Ovary (tissue), 7 donors: ENCODE measurements at regions not wholly inside any gene's neighbourhood (a gene's known extent, or its start where the extent isn't known, plus 50 kb on each side); places are given as distances from the start of the nearest gene placed in this dataset.

Experiments used
- DNase-seq, 5 donors: peaks; one replicate each; pipeline ENCODE4 v3.0.0-alpha.2; 2019 to 2020
- H3K27ac ChIP-seq, 2 donors: fragments of 200-600 bp; one replicate each; pipeline versions ENCODE4 v1.5.1 to v1.8.0; 2019 to 2022
- H3K27me3 ChIP-seq: fragments of 200-600 bp; one replicate; pipeline ENCODE4 v1.8.0; 2022
- H3K36me3 ChIP-seq: fragments of 200-600 bp; sonication (generic); one replicate; pipeline ENCODE4 v1.5.1; 2019
- H3K4me1 ChIP-seq: one replicate; pipeline ENCODE4 v1.8.1; 2013; ENCODE audit warnings: mild to moderate bottlenecking, moderate library complexity; ENCODE audit not compliant: insufficient read depth
- H3K4me3 ChIP-seq: fragments of 200-600 bp; sonication (generic); one replicate; pipeline ENCODE4 v1.5.1; 2017
- H3K9me3 ChIP-seq, 2 donors: fragments of 200-600 bp in 1 of 2; sonication (generic) in 1 of 2; one replicate each; pipeline versions ENCODE4 v1.5.1 to v1.8.1; 2013 to 2019; ENCODE audit warnings: mild to moderate bottlenecking in 1 of 2, moderate library complexity in 1 of 2
- CTCF ChIP-seq, 3 donors: fragments of 450-650 bp in 2 of 3; fragments of 200-600 bp in 1 of 3; IDR thresholded peaks; one replicate each; pipeline versions ENCODE4 v1.5.1 to v1.8.0; 2016 to 2022; ENCODE audit warnings: antibody characterized with exemption in 3 of 3, mild to moderate bottlenecking in 1 of 3
- EP300 ChIP-seq: sonication (generic); formaldehyde crosslinking; IDR thresholded peaks from one replicate; pipeline ENCODE4 v1.6.1; 2017; ENCODE audit warnings: antibody characterized with exemption
- POLR2A ChIP-seq: fragments of 450-650 bp; IDR thresholded peaks from one replicate; pipeline ENCODE4 v1.6.1; 2017; ENCODE audit warnings: antibody characterized with exemption, mild to moderate bottlenecking, moderate library complexity
- WGBS, 3 donors: extraction: QIAGEN DNeasy Blood & Tissue Kit in 1 of 3; methylation state at CpG; one replicate each; pipeline versions ENCODE4 v1.1.5 to v1.1.7; 2013 to 2017; 5-methylcytosine and 5-hydroxymethylcytosine counted together
- intact Hi-C, 4 donors: fragments of 100-400 bp; cut with DNase I; formaldehyde crosslinking; loops; one replicate each; pipeline versions ENCODE4 v1.11.0 to v1.15.1; 2022 to 2023
- donor health status: DM: no; HTN: no; CAD: no; lungs with moderate emphysema.
- donor health status: DM: no; HTN: no; CAD: no.
- donor health status: Bipolar disorder and iron deficiency.
- donor health status: DM: no; HTN: no; CAD: no.
- donor health status: DM: yes; HTN: yes; CAD: no.

GRCh38 chr14:27605282-27605681 is 1007.4 kb upstream of the NOVA1 start:
- no peaks in the 10 kb centered on the region for H3K36me3 ChIP-seq
- H3K27ac ChIP-seq, result no peak overlapping the region
- H3K27me3 ChIP-seq, result no peaks in the 10 kb centered on the region
- no peaks in the 10 kb centered on the region for H3K4me1 ChIP-seq
- WGBS, 3 donors, result 8 to 16% (median 9%) methylated on average over 3 of the region's 3 CpGs
- TF ChIP-seq EP300 (no peak), POLR2A (no peak), CTCF (IDR thresholded peaks at IDR 0.05) (no peak)
- no peak overlapping the region for H3K4me3 ChIP-seq
- H3K9me3 ChIP-seq, result no peaks in the 10 kb centered on the region
- DNase-seq, result no peak
- intact Hi-C loops, result no loop called here

GRCh38 chr14:27608377-27608776 is 1010.5 kb upstream of the NOVA1 start:
- H3K27me3 ChIP-seq, result no peaks in the 10 kb centered on the region
- no peak for DNase-seq
- H3K9me3 ChIP-seq, result no peaks in the 10 kb centered on the region
- intact Hi-C loops, result no loop called here
- 93 to 94% (median 94%) methylated on average over 3 of the region's 3 CpGs for WGBS, 3 donors
- H3K27ac ChIP-seq, result no peak overlapping the region
- H3K4me1 ChIP-seq, result no peaks in the 10 kb centered on the region
- TF ChIP-seq EP300, result no peak
- TF ChIP-seq POLR2A, result no peak
- no peak for TF ChIP-seq CTCF (IDR thresholded peaks at IDR 0.05)
- no peak overlapping the region for H3K4me3 ChIP-seq
- H3K36me3 ChIP-seq, result no peaks in the 10 kb centered on the region

- H3K36me3 ChIP-seq, result no peaks in the 10 kb centered on the region
- 86 to 89% (median 88%) methylated on average over 6 of the region's 6 CpGs for WGBS, 3 donors
- no peaks in the 10 kb centered on the region for H3K4me1 ChIP-seq
- TF ChIP-seq CTCF (IDR thresholded peaks at IDR 0.05) (no peak), POLR2A (no peak), EP300 (no peak)
- intact Hi-C loops, result no loop called here
- no peaks in the 10 kb centered on the region for H3K9me3 ChIP-seq
- H3K4me3 ChIP-seq, result no peak overlapping the region
- DNase-seq, result no peak
- H3K27me3 ChIP-seq, result no peaks in the 10 kb centered on the region
- no peak overlapping the region for H3K27ac ChIP-seq
Observed at GRCh38 chr14:27612121-27612520, 1014.3 kb upstream of the NOVA1 start.

- Histone ChIP-seq H3K36me3 (no peaks in the 10 kb centered on the region), H3K4me3 (no peak overlapping the region), H3K27me3 (no peaks in the 10 kb centered on the region), H3K27ac (no peak overlapping the region), H3K4me1 (no peaks in the 10 kb centered on the region), H3K9me3 (no peaks in the 10 kb centered on the region)
- TF ChIP-seq CTCF (IDR thresholded peaks at IDR 0.05) (no peak), POLR2A (no peak), EP300 (no peak)
- intact Hi-C loops, result no loop called here
- 87 to 91% (median 89%) methylated on average over 2 of the region's 2 CpGs for WGBS, 3 donors
- no peak for DNase-seq
Observed at GRCh38 chr14:27613102-27613501, 1015.3 kb upstream of the NOVA1 start.

- Histone ChIP-seq H3K27me3 (peaks cover 3% of the 10 kb centered on the region), H3K9me3 (peaks cover 0 to 7% of the 10 kb centered on the region in 2 donors), H3K4me1 (no peaks in the 10 kb centered on the region), H3K27ac (no peak overlapping the region), H3K36me3 (no peaks in the 10 kb centered on the region), H3K4me3 (no peak overlapping the region)
- no peak for DNase-seq
- WGBS, 3 donors, result 94 to 100% (median 97%) methylated on average over 1 of the region's 1 CpG
- TF ChIP-seq POLR2A, result no peak
- TF ChIP-seq EP300, result no peak
- no peak for TF ChIP-seq CTCF (IDR thresholded peaks at IDR 0.05)
- intact Hi-C loops, result no loop called here
Observed at GRCh38 chr14:27623782-27624181, 1025.9 kb upstream of the NOVA1 start.
